ENCODE measurements at regions not wholly inside any gene's neighbourhood (a gene's known extent, or its start where the extent isn't known, plus 50 kb on each side); places are given as distances from the start of the nearest gene placed in this dataset.

DNA sequence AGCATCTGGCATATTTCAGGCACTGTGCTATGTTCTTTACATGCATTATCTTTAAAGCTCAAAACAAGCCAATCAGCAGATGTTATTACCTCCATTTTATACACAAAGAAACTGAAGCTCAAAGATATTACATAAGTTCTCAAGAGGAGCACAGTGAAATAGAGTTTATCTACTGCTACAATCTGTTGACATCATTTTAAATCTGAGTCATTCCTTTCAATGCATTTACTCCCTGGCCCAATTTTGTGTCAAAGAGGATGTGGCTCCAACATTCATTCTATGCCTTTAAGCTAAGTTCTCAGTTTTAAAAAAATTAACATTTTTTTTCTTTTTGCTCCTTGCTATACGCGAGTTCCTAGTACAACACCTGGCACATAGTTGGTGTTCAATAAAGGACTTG, 486.3 kb upstream of the ZNF462 start (continued):
- TF ChIP-seq SRF (IDR thresholded peaks at IDR 0.05; ENCODE audit: low read depth, low read length) (no peak), RBBP5 (IDR thresholded peaks at IDR 0.05; ENCODE audit: borderline replicate concordance, low read depth, low read length) (no peak), GTF2F1 (IDR thresholded peaks at IDR 0.05; ENCODE audit: borderline replicate concordance, low read depth, low read length) (no peak), MAFK (IDR thresholded peaks at IDR 0.05; ENCODE audit: low read depth, low read length) (no peak), RNF2 (IDR thresholded peaks at IDR 0.05; ENCODE audit: borderline replicate concordance, low read depth, low read length, missing control alignments, poor library complexity, severe bottlenecking) (no peak)

All from H1 (cell line).